HCT116 (cell line): ENCODE measurements at regions not wholly inside any gene's neighbourhood (a gene's known extent, or its start where the extent isn't known, plus 50 kb on each side); places are given as distances from the start of the nearest gene placed in this dataset.

Experiments
- ATAC-seq: fragments of 200-7000 bp; cut with Tn5 transposase; 2 replicates; pipeline ENCODE4 v1.9.1; 2020; ENCODE audit warnings: mild to moderate bottlenecking, moderate library complexity
- BruUV-seq: library from RNA; stranded (reverse); fragments of 400-500 nt; replicated peaks from 2 replicates; lab custom pipeline; 2021; lab: Mats Ljungman, UMichigan
- CTCF ChIA-PET: fragments of 300-600 bp; sonication (Branson Sonifier 250); formaldehyde crosslinking; loops from one replicate; lab custom pipeline; 2021; ENCODE audit warnings: antibody characterized with exemption; lab: Charles Lee
- POLR2A ChIA-PET: fragments of 300-600, 350-600 bp; sonication (Branson Sonifier 250); formaldehyde crosslinking; loops from one replicate; lab custom pipeline; 2021; ENCODE audit warnings: antibody characterized with exemption; lab: Charles Lee
- RAD21 ChIA-PET, 2 experiments: fragments of 300-600 bp; sonication (Branson Sonifier 250); formaldehyde crosslinking; loops; one replicate each; lab custom pipeline; 2023; ENCODE audit warnings: low total read pairs in 2 of 2; ENCODE audit not compliant: uncharacterized antibody in 2 of 2, unreplicated experiment in 2 of 2, low non-redundant PET in 1 of 2; lab: Charles Lee
- DNase-seq: peaks from one replicate; pipeline ENCODE4 v3.0.0-alpha.2; 2010; ENCODE audit warnings: low read depth, low spot score
- H2AFZ ChIP-seq: fragments of 200-600 bp; shearing (Covaris generic), sonication (generic); 2 replicates; pipeline ENCODE4 v1.6.1; 2017; ENCODE audit warnings: low read depth, mixed run types, mixed read lengths, antibody characterized with exemption, low read length; ENCODE audit not compliant: poor library complexity, severe bottlenecking
- H3K27ac ChIP-seq: 2 replicates; pipeline ENCODE4 v1.5.1; 2012; ENCODE audit warnings: low read depth, low read length
- H3K27me3 ChIP-seq: fragments of 200-600 bp; sonication (generic); 2 replicates; pipeline ENCODE4 v1.6.1; 2016; ENCODE audit warnings: mixed run types, low read length, mixed read lengths; ENCODE audit not compliant: insufficient read depth
- H3K36me3 ChIP-seq, 2 experiments: fragments of 200-500 bp in 1 of 2; fragments of 200-600 bp in 1 of 2; sonication (Bioruptor generic) in 1 of 2; sonication (generic) in 1 of 2; 2 replicates each; pipeline versions ENCODE4 v1.5.1 to v1.6.1; 2014 to 2016; ENCODE audit warnings: low read length in 2 of 2, inconsistent platforms in 1 of 2, mixed read lengths in 1 of 2, mixed run types in 1 of 2; ENCODE audit not compliant: insufficient read depth in 2 of 2, control insufficient read depth in 1 of 2
- H3K4me1 ChIP-seq, 2 experiments: fragments of 200-600 bp in 1 of 2; sonication (generic) in 1 of 2; 2 replicates each; pipeline versions ENCODE4 v1.5.1 to v1.6.1; 2012 to 2017; ENCODE audit warnings: low read length in 2 of 2, inconsistent platforms in 1 of 2, mild to moderate bottlenecking in 1 of 2, mixed read lengths in 1 of 2, mixed run types in 1 of 2, moderate library complexity in 1 of 2; ENCODE audit not compliant: insufficient read depth in 2 of 2, control insufficient read depth in 1 of 2
- H3K4me2 ChIP-seq: fragments of 200-600 bp; sonication (generic); 2 replicates; pipeline ENCODE4 v1.6.1; 2017; ENCODE audit warnings: mixed run types, low read length, mixed read lengths
- H3K4me3 ChIP-seq, 2 experiments: fragments of 200-600 bp in 1 of 2; sonication (generic) in 1 of 2; replicated peaks in 1 of 2; 2 replicates each; pipeline ENCODE4 v1.5.1; 2011 to 2016; ENCODE audit warnings: low read length in 2 of 2, control low read depth in 1 of 2, low read depth in 1 of 2, mild to moderate bottlenecking in 1 of 2, mixed read lengths in 1 of 2, mixed run types in 1 of 2
- H3K79me2 ChIP-seq: fragments of 200-600 bp; sonication (generic); 2 replicates; pipeline ENCODE4 v1.6.1; 2017; ENCODE audit warnings: mild to moderate bottlenecking, mixed run types, low read length, moderate library complexity, mixed read lengths; ENCODE audit not compliant: insufficient read depth
- H3K9ac ChIP-seq: fragments of 200-600 bp; sonication (generic); 2 replicates; pipeline ENCODE4 v1.6.1; 2016; ENCODE audit warnings: low read length, mixed read lengths
- H3K9me2 ChIP-seq: fragments of 200-600 bp; sonication (generic), shearing (Covaris generic); 2 replicates; pipeline ENCODE4 v1.6.1; 2017; ENCODE audit warnings: mixed run types, mild to moderate bottlenecking, moderate library complexity; ENCODE audit not compliant: insufficient read depth
- H3K9me3 ChIP-seq, 2 experiments: fragments of 200-500 bp in 1 of 2; fragments of 200-600 bp in 1 of 2; sonication (Bioruptor generic) in 1 of 2; sonication (generic) in 1 of 2; 2 replicates each; pipeline ENCODE4 v1.6.1; 2014 to 2017; ENCODE audit warnings: low read length in 2 of 2, mixed read lengths in 2 of 2, inconsistent platforms in 1 of 2, low read depth in 1 of 2, mild to moderate bottlenecking in 1 of 2, mixed run types in 1 of 2, moderate library complexity in 1 of 2; ENCODE audit not compliant: control insufficient read depth in 1 of 2, insufficient read depth in 1 of 2
- H4K20me1 ChIP-seq: fragments of 200-600 bp; sonication (generic), shearing (Covaris generic); 2 replicates; pipeline ENCODE4 v1.6.1; 2017; ENCODE audit warnings: mixed run types, mild to moderate bottlenecking, moderate library complexity; ENCODE audit not compliant: insufficient read depth
- ATF3 ChIP-seq: IDR thresholded peaks from 2 replicates; pipeline ENCODE4 v1.6.1; 2012
- CBX3 ChIP-seq: IDR thresholded peaks from 2 replicates; pipeline ENCODE4 v1.6.1; 2012; ENCODE audit warnings: low read depth
- CTCF ChIP-seq, 3 experiments: fragments of 200-600 bp in 1 of 3; sonication (generic) in 1 of 3; IDR thresholded peaks in 2 of 3; conservative IDR thresholded peaks in 1 of 3; 2 replicates each; pipeline ENCODE4 v1.5.1; 2012 to 2017; ENCODE audit warnings: low read depth in 2 of 3, low read length in 2 of 3, antibody characterized with exemption in 1 of 3, borderline replicate concordance in 1 of 3, control low read depth in 1 of 3, mild to moderate bottlenecking in 1 of 3, mixed read lengths in 1 of 3, mixed run types in 1 of 3, moderate library complexity in 1 of 3; ENCODE audit not compliant: insufficient read depth in 1 of 3
- EGR1 ChIP-seq: IDR thresholded peaks from 2 replicates; pipeline ENCODE4 v1.6.1; 2012; ENCODE audit warnings: low read depth
- ELF1 ChIP-seq: IDR thresholded peaks from 2 replicates; pipeline ENCODE4 v1.6.1; 2012; ENCODE audit warnings: low read depth, borderline replicate concordance
- EZH2 ChIP-seq: fragments of 200-600 bp; sonication (generic); IDR thresholded peaks from 2 replicates; pipeline ENCODE4 v1.6.1; 2017; ENCODE audit warnings: antibody characterized with exemption, mixed run types
- JUND ChIP-seq: IDR thresholded peaks from 2 replicates; pipeline ENCODE4 v1.6.1; 2012
- MAX ChIP-seq: IDR thresholded peaks from 2 replicates; pipeline ENCODE4 v1.6.1; 2012
- POLR2AphosphoS5 ChIP-seq: IDR thresholded peaks from 2 replicates; pipeline ENCODE4 v1.6.1; 2011; ENCODE audit warnings: mild to moderate bottlenecking, low read depth, low read length, moderate library complexity
- RAD21 ChIP-seq: IDR thresholded peaks from 2 replicates; pipeline ENCODE4 v1.6.1; 2012; ENCODE audit warnings: low read depth, mild to moderate bottlenecking
- REST ChIP-seq: IDR thresholded peaks from 2 replicates; pipeline ENCODE4 v1.6.1; 2012; ENCODE audit warnings: low read depth
- SIN3A ChIP-seq: IDR thresholded peaks from 2 replicates; pipeline ENCODE4 v1.6.1; 2012; ENCODE audit warnings: low read depth
- TCF7L2 ChIP-seq: IDR thresholded peaks from 2 replicates; pipeline ENCODE4 v1.7.0; 2011; ENCODE audit warnings: borderline replicate concordance, inconsistent platforms; ENCODE audit not compliant: insufficient read depth, insufficient read length; ENCODE audit errors: extremely low read depth
- ZBTB33 ChIP-seq: IDR thresholded peaks from 2 replicates; pipeline ENCODE4 v1.6.1; 2011; ENCODE audit warnings: mild to moderate bottlenecking, low read length, moderate library complexity; ENCODE audit not compliant: insufficient replicate concordance; ENCODE audit errors: extremely low read depth
- ZFX ChIP-seq: fragments of 450-650 bp; IDR thresholded peaks from 2 replicates; pipeline ENCODE4 v1.6.1; 2017
- ZNF274 ChIP-seq: fragments of 200-500 bp; sonication (Bioruptor generic); IDR thresholded peaks from 2 replicates; pipeline ENCODE4 v1.6.1; 2014; ENCODE audit warnings: mild to moderate bottlenecking, low read depth, low read length, inconsistent platforms
- intact Hi-C: fragments of 100-400 bp; cut with micrococcal nuclease; formaldehyde crosslinking; loops from 2 replicates; pipeline ENCODE4 v1.10.0; 2022

- TF ChIP-seq EGR1 (no peak), REST (no peak), ZNF274 (no peak), CBX3 (no peak), POLR2AphosphoS5 (no peak), RAD21 (no peak), SIN3A (no peak), ATF3 (no peak), JUND (no peak), CTCF (IDR thresholded peaks at IDR 0.05 in 2 of 3, conservative IDR thresholded peaks at IDR 0.05 in 1 of 3; ENCODE audit: borderline replicate concordance in 1 of 3, insufficient read depth in 1 of 3, low read depth in 2 of 3, low read length in 2 of 3) (no peak), TCF7L2 (no peak), ZFX (no peak), ZBTB33 (no peak), ELF1 (no peak), MAX (no peak), EZH2 (no peak)
- TF ChIP-seq, all 23 proteins: peak for 0
- no peak for ATAC-seq
- no peak overlapping the region for H3K9ac ChIP-seq
- no peaks in the 10 kb centered on the region for H3K9me2 ChIP-seq
- no peaks in the 10 kb centered on the region for H3K4me1 ChIP-seq
- POLR2A ChIA-PET: no interaction called here
- H3K4me2 ChIP-seq: no peak overlapping the region
- H3K27me3 ChIP-seq: no peaks in the 10 kb centered on the region
- no peaks in the 10 kb centered on the region for H3K79me2 ChIP-seq
- no peak overlapping the region for H3K4me3 ChIP-seq
- intact Hi-C loops: no loop called here
- no peak for DNase-seq
- no peaks in the 10 kb centered on the region for H3K36me3 ChIP-seq
- H3K9me3 ChIP-seq: no peaks in the 10 kb centered on the region
- H4K20me1 ChIP-seq: no peaks in the 10 kb centered on the region
- H2AFZ ChIP-seq: no peak overlapping the region
- H3K27ac ChIP-seq: no peak overlapping the region
- CTCF ChIA-PET: no interaction called here
- BruUV-seq: no TSS peak
- RAD21 ChIA-PET: no interaction called here
These were observed 451.9 kb downstream of the SMARCA1 start for GRCh38 chrX:129071390-129071789.
